ENCODE measurements at regions not wholly inside any gene's neighbourhood (a gene's known extent, or its start where the extent isn't known, plus 50 kb on each side); places are given as distances from the start of the nearest gene placed in this dataset.

- TF ChIP-seq, protein P1, sequence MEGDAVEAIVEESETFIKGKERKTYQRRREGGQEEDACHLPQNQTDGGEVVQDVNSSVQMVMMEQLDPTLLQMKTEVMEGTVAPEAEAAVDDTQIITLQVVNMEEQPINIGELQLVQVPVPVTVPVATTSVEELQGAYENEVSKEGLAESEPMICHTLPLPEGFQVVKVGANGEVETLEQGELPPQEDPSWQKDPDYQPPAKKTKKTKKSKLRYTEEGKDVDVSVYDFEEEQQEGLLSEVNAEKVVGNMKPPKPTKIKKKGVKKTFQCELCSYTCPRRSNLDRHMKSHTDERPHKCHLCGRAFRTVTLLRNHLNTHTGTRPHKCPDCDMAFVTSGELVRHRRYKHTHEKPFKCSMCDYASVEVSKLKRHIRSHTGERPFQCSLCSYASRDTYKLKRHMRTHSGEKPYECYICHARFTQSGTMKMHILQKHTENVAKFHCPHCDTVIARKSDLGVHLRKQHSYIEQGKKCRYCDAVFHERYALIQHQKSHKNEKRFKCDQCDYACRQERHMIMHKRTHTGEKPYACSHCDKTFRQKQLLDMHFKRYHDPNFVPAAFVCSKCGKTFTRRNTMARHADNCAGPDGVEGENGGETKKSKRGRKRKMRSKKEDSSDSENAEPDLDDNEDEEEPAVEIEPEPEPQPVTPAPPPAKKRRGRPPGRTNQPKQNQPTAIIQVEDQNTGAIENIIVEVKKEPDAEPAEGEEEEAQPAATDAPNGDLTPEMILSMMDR (IDR thresholded peaks at IDR 0.05): no peak
- no peak for TF ChIP-seq POLR2A (IDR thresholded peaks at IDR 0.05)
These were observed 109.6 kb downstream of the DLL1 start for GRCh38 chr6:170181338-170181690.
